Kidney (tissue), 13 donors: ENCODE measurements at regions not wholly inside any gene's neighbourhood (a gene's known extent, or its start where the extent isn't known, plus 50 kb on each side); places are given as distances from the start of the nearest gene placed in this dataset.

ENCODE experiments used
- DNase-seq, 5 donors: peaks; one replicate each; pipeline ENCODE4 v3.0.0-alpha.2; 2013 to 2020
- FAIRE-seq: peaks from 2 replicates; lab custom pipeline; 2012; peaks lifted over from hg19 to GRCh38; lab: Jason Lieb, UNC
- H3K27ac ChIP-seq, 2 donors: one replicate each; pipeline ENCODE4 v1.7.0; 2013; ENCODE audit warnings: low read depth in 2 of 2, low read length in 2 of 2, inconsistent platforms in 1 of 2
- H3K27me3 ChIP-seq: one replicate; pipeline ENCODE4 v1.7.1; 2013; ENCODE audit warnings: low read length, inconsistent platforms; ENCODE audit not compliant: control insufficient read depth, insufficient read depth
- H3K36me3 ChIP-seq, 3 donors: one replicate each; pipeline versions ENCODE4 v1.7.0 to v1.7.1; 2013; ENCODE audit warnings: low read length in 3 of 3, control low read depth in 1 of 3, inconsistent platforms in 1 of 3; ENCODE audit not compliant: insufficient read depth in 3 of 3, control insufficient read depth in 2 of 3
- H3K4me1 ChIP-seq, 3 donors: one replicate each; pipeline versions ENCODE4 v1.7.0 to v1.7.1; 2013; ENCODE audit warnings: low read length in 3 of 3, inconsistent platforms in 1 of 3, low read depth in 1 of 3; ENCODE audit not compliant: control insufficient read depth in 2 of 3, insufficient read depth in 2 of 3
- H3K4me3 ChIP-seq, 3 donors: one replicate each; pipeline versions ENCODE4 v1.7.0 to v1.8.1; 2013; ENCODE audit warnings: low read length in 3 of 3, control low read depth in 1 of 3, inconsistent platforms in 1 of 3
- H3K9ac ChIP-seq, 3 donors: one replicate each; pipeline versions ENCODE4 v1.7.0 to v1.7.1; 2013; ENCODE audit warnings: low read length in 3 of 3, control low read depth in 1 of 3, inconsistent platforms in 1 of 3
- H3K9me3 ChIP-seq, 3 donors: one replicate each; pipeline versions ENCODE4 v1.7.0 to v1.7.1; 2013; ENCODE audit warnings: low read length in 3 of 3, control low read depth in 1 of 3, inconsistent platforms in 1 of 3; ENCODE audit not compliant: control insufficient read depth in 2 of 3, insufficient read depth in 1 of 3
- intact Hi-C: fragments of 100-400 bp; cut with DNase I; formaldehyde crosslinking; loops from one replicate; pipeline ENCODE4 v1.11.1; 2022
- TF ChIP-seq, protein P1 (sequence below): IDR thresholded peaks from 3 replicates; pipeline ENCODE4 v1.5.1; 2012; ENCODE audit warnings: mild to moderate bottlenecking, moderate library complexity, borderline replicate concordance; ENCODE audit not compliant: insufficient read depth; ENCODE audit errors: extremely low read depth
- donor health status: control.
- donor health status: control.
- donor health status: control.
- donor health status: control.
- donor health status: control.
- donor health status: DM: yes; HTN: yes; CAD: no.
- donor health status: Normal renal cell carcinoma (clear cell type).

- intact Hi-C loops: no loop called here
- H3K4me1 ChIP-seq: no peaks in the 10 kb centered on the region
- no peaks in the 10 kb centered on the region for H3K9me3 ChIP-seq
- no peaks in the 10 kb centered on the region for H3K36me3 ChIP-seq
- DNase-seq: peak in 2 of 5 donors; percentile 20 to 39
- no peaks in the 10 kb centered on the region for H3K27me3 ChIP-seq
- H3K9ac ChIP-seq: no peak overlapping the region
- H3K27ac ChIP-seq: no peak overlapping the region
- TF ChIP-seq, protein P1, sequence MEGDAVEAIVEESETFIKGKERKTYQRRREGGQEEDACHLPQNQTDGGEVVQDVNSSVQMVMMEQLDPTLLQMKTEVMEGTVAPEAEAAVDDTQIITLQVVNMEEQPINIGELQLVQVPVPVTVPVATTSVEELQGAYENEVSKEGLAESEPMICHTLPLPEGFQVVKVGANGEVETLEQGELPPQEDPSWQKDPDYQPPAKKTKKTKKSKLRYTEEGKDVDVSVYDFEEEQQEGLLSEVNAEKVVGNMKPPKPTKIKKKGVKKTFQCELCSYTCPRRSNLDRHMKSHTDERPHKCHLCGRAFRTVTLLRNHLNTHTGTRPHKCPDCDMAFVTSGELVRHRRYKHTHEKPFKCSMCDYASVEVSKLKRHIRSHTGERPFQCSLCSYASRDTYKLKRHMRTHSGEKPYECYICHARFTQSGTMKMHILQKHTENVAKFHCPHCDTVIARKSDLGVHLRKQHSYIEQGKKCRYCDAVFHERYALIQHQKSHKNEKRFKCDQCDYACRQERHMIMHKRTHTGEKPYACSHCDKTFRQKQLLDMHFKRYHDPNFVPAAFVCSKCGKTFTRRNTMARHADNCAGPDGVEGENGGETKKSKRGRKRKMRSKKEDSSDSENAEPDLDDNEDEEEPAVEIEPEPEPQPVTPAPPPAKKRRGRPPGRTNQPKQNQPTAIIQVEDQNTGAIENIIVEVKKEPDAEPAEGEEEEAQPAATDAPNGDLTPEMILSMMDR: no peak
- H3K4me3 ChIP-seq: peak overlapping the region in 1 of 3 donors; percentile 1
- FAIRE-seq: peak; percentile 66
Observed at GRCh38 chr5:33148076-33148513, 292.7 kb upstream of the TARS1 start.

GRCh38 chr5:33153372-33153771, 287.4 kb upstream of the TARS1 start:
- H3K9ac ChIP-seq: no peak overlapping the region
- intact Hi-C loops: no loop called here
- no peaks in the 10 kb centered on the region for H3K27me3 ChIP-seq
- no peaks in the 10 kb centered on the region for H3K4me1 ChIP-seq
- TF ChIP-seq, protein P1: no peak
- peak in 1 of 5 donors; percentile 2 for DNase-seq
- no peak overlapping the region for H3K27ac ChIP-seq
- H3K36me3 ChIP-seq: no peaks in the 10 kb centered on the region
- FAIRE-seq: no peak
- H3K9me3 ChIP-seq: no peaks in the 10 kb centered on the region
- H3K4me3 ChIP-seq: no peak overlapping the region

GRCh38 chr5:33153831-33154230, 286.9 kb upstream of the TARS1 start:
- Histone ChIP-seq H3K36me3 (no peaks in the 10 kb centered on the region), H3K27me3 (no peaks in the 10 kb centered on the region), H3K4me3 (no peak overlapping the region), H3K9ac (no peak overlapping the region), H3K4me1 (no peaks in the 10 kb centered on the region), H3K9me3 (no peaks in the 10 kb centered on the region), H3K27ac (no peak overlapping the region)
- TF ChIP-seq, protein P1: no peak
- intact Hi-C loops: no loop called here
- no peak for FAIRE-seq
- DNase-seq: no peak

- H3K9ac ChIP-seq: no peak overlapping the region
- H3K9me3 ChIP-seq: peaks cover 0 to 8% (median 0%) of the 10 kb centered on the region in 3 donors
- no peak for FAIRE-seq
- DNase-seq: no peak
- H3K36me3 ChIP-seq: no peaks in the 10 kb centered on the region
- H3K27ac ChIP-seq: no peak overlapping the region
- intact Hi-C loops: no loop called here
- TF ChIP-seq, protein P1: no peak
- H3K4me1 ChIP-seq: no peaks in the 10 kb centered on the region
- H3K27me3 ChIP-seq: no peaks in the 10 kb centered on the region
- no peak overlapping the region for H3K4me3 ChIP-seq
Observed at GRCh38 chr5:33160871-33161270, 279.9 kb upstream of the TARS1 start.
